Neural cell (in vitro differentiated cells): ENCODE measurements at regions not wholly inside any gene's neighbourhood (a gene's known extent, or its start where the extent isn't known, plus 50 kb on each side); places are given as distances from the start of the nearest gene placed in this dataset.

ENCODE experiments used
- H2AFZ ChIP-seq: fragments of 200-600, 300-800 bp; sonication (generic), shearing (Covaris generic); 2 replicates; pipeline ENCODE4 v1.6.0; 2014; ENCODE audit warnings: low read depth, mild to moderate bottlenecking, antibody characterized with exemption, low read length, moderate library complexity
- H3F3A ChIP-seq: fragments of 200-600 bp; shearing (Covaris generic); 2 replicates; pipeline ENCODE4 v1.6.1; 2016; ENCODE audit warnings: mild to moderate bottlenecking, moderate library complexity, mixed read lengths, antibody characterized with exemption, low read length; ENCODE audit not compliant: insufficient read depth, poor library complexity, severe bottlenecking
- H3K27ac ChIP-seq: fragments of 200-600, 300-800 bp; sonication (generic), shearing (Covaris generic); 2 replicates; pipeline ENCODE4 v1.5.1; 2014; ENCODE audit warnings: mild to moderate bottlenecking, low read length, moderate library complexity
- H3K27me3 ChIP-seq: fragments of 300-800, 200-600 bp; sonication (generic), shearing (Covaris generic); 2 replicates; pipeline ENCODE4 v1.6.0; 2014; ENCODE audit warnings: mild to moderate bottlenecking, low read depth, low read length, moderate library complexity; ENCODE audit not compliant: insufficient read depth
- H3K36me3 ChIP-seq: fragments of 300-800, 200-600 bp; sonication (generic), shearing (Covaris generic); 2 replicates; pipeline ENCODE4 v1.5.1; 2014; ENCODE audit warnings: mild to moderate bottlenecking, antibody characterized with exemption, low read length, moderate library complexity; ENCODE audit not compliant: insufficient read depth
- H3K4me2 ChIP-seq: fragments of 300-800, 200-600 bp; sonication (generic), shearing (Covaris generic); 2 replicates; pipeline ENCODE4 v1.6.0; 2014; ENCODE audit warnings: mild to moderate bottlenecking, low read length
- H3K4me3 ChIP-seq: fragments of 300-800, 200-600 bp; sonication (generic), shearing (Covaris generic); 2 replicates; pipeline ENCODE4 v1.5.1; 2014; ENCODE audit warnings: mild to moderate bottlenecking, low read length, moderate library complexity
- H3K79me2 ChIP-seq: fragments of 200-600 bp; shearing (Covaris generic); replicated peaks from 2 replicates; pipeline ENCODE4 v1.6.0; 2014; ENCODE audit warnings: mild to moderate bottlenecking, low read length, moderate library complexity; ENCODE audit not compliant: insufficient read depth
- H3K9ac ChIP-seq: fragments of 300-800, 200-600 bp; sonication (generic), shearing (Covaris generic); 2 replicates; pipeline ENCODE4 v1.6.1; 2016; ENCODE audit warnings: mild to moderate bottlenecking, low read length, mixed read lengths
- H3K9me2 ChIP-seq: fragments of 200-600 bp; shearing (Covaris generic); 2 replicates; pipeline ENCODE4 v1.6.1; 2016; ENCODE audit warnings: mild to moderate bottlenecking, low read length, mixed read lengths; ENCODE audit not compliant: insufficient read depth
- H3K9me3 ChIP-seq: fragments of 200-600, 300-800 bp; sonication (generic), shearing (Covaris generic); 2 replicates; pipeline ENCODE4 v1.6.1; 2016; ENCODE audit warnings: mild to moderate bottlenecking, mixed run types, low read length, moderate library complexity, mixed read lengths
- H4K20me1 ChIP-seq: fragments of 200-600 bp; shearing (Covaris generic); 2 replicates; pipeline ENCODE4 v1.6.1; 2016; ENCODE audit warnings: mild to moderate bottlenecking, mixed run types; ENCODE audit not compliant: insufficient read depth
- EP300 ChIP-seq: fragments of 450-650 bp; conservative IDR thresholded peaks from 2 replicates; pipeline ENCODE4 v1.6.1; 2014; ENCODE audit warnings: antibody characterized with exemption, mild to moderate bottlenecking, moderate library complexity; ENCODE audit not compliant: poor library complexity, severe bottlenecking
- EZH2 ChIP-seq: fragments of 200-600, 300-800 bp; shearing (Covaris generic), sonication (generic); IDR thresholded peaks from 2 replicates; pipeline ENCODE4 v1.6.1; 2014; ENCODE audit warnings: antibody characterized with exemption, low read length, borderline replicate concordance, mild to moderate bottlenecking; ENCODE audit not compliant: insufficient read depth, poor library complexity, severe bottlenecking
- MXI1 ChIP-seq: fragments of 450-650 bp; conservative IDR thresholded peaks from 2 replicates; pipeline ENCODE4 v1.6.1; 2014; ENCODE audit warnings: antibody characterized with exemption, mild to moderate bottlenecking; ENCODE audit not compliant: poor library complexity, severe bottlenecking
- POLR2AphosphoS5 ChIP-seq: IDR thresholded peaks from 2 replicates; pipeline ENCODE4 v1.6.1; 2012
- RAD21 ChIP-seq: fragments of 450-650 bp; conservative IDR thresholded peaks from 2 replicates; pipeline ENCODE4 v1.6.1; 2014; ENCODE audit warnings: antibody characterized with exemption, mild to moderate bottlenecking, moderate library complexity
- SMC3 ChIP-seq: fragments of 450-650 bp; conservative IDR thresholded peaks from 2 replicates; pipeline ENCODE4 v1.6.1; 2014; ENCODE audit warnings: antibody characterized with exemption, mild to moderate bottlenecking, moderate library complexity; ENCODE audit not compliant: poor library complexity
- TAF1 ChIP-seq: IDR thresholded peaks from 2 replicates; pipeline ENCODE4 v1.6.1; 2012; ENCODE audit warnings: low read depth
- TF ChIP-seq, protein P1 (sequence below): fragments of 450-650 bp; IDR thresholded peaks from 2 replicates; pipeline ENCODE4 v1.5.1; 2014; ENCODE audit warnings: antibody characterized with exemption, mild to moderate bottlenecking, moderate library complexity; ENCODE audit not compliant: poor library complexity, severe bottlenecking
- TF ChIP-seq, protein P2 (sequence below): IDR thresholded peaks from 2 replicates; pipeline ENCODE4 v1.6.1; 2012; ENCODE audit warnings: borderline replicate concordance

DNA sequence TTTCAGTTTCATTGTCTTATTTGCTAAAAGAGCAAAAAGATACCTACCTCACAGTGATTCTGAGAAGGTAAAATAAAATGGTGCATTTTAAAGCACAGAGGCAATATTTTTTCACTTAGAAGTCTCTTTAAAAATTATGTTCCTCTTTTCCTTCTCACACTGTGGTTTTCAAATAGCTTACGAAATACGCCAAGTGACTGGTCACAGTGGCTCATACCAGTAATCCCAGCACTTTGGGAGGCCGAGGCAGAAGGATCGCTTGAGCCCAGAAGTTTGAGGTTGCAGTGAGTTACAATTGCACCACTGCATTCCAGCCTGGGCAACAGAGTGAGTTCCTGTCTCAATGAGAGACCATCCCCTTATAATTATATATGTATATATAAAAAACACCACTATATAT is 372.6 kb downstream of the FBXO8 start:
- Histone ChIP-seq H3K27me3 (no peaks in the 10 kb centered on the region), H3K4me2 (no peak overlapping the region), H3K9me2 (no peaks in the 10 kb centered on the region), H3F3A (no peaks in the 10 kb centered on the region), H3K9me3 (no peaks in the 10 kb centered on the region), H3K79me2 (no peaks in the 10 kb centered on the region), H3K36me3 (no peaks in the 10 kb centered on the region), H3K4me3 (no peak overlapping the region), H4K20me1 (no peaks in the 10 kb centered on the region), H3K9ac (no peak overlapping the region), H3K27ac (no peak overlapping the region), H2AFZ (no peak overlapping the region)
- TF ChIP-seq RAD21 = no peak
- TF ChIP-seq, protein P1, sequence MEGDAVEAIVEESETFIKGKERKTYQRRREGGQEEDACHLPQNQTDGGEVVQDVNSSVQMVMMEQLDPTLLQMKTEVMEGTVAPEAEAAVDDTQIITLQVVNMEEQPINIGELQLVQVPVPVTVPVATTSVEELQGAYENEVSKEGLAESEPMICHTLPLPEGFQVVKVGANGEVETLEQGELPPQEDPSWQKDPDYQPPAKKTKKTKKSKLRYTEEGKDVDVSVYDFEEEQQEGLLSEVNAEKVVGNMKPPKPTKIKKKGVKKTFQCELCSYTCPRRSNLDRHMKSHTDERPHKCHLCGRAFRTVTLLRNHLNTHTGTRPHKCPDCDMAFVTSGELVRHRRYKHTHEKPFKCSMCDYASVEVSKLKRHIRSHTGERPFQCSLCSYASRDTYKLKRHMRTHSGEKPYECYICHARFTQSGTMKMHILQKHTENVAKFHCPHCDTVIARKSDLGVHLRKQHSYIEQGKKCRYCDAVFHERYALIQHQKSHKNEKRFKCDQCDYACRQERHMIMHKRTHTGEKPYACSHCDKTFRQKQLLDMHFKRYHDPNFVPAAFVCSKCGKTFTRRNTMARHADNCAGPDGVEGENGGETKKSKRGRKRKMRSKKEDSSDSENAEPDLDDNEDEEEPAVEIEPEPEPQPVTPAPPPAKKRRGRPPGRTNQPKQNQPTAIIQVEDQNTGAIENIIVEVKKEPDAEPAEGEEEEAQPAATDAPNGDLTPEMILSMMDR = no peak
- no peak for TF ChIP-seq POLR2AphosphoS5
- TF ChIP-seq, protein P2, sequence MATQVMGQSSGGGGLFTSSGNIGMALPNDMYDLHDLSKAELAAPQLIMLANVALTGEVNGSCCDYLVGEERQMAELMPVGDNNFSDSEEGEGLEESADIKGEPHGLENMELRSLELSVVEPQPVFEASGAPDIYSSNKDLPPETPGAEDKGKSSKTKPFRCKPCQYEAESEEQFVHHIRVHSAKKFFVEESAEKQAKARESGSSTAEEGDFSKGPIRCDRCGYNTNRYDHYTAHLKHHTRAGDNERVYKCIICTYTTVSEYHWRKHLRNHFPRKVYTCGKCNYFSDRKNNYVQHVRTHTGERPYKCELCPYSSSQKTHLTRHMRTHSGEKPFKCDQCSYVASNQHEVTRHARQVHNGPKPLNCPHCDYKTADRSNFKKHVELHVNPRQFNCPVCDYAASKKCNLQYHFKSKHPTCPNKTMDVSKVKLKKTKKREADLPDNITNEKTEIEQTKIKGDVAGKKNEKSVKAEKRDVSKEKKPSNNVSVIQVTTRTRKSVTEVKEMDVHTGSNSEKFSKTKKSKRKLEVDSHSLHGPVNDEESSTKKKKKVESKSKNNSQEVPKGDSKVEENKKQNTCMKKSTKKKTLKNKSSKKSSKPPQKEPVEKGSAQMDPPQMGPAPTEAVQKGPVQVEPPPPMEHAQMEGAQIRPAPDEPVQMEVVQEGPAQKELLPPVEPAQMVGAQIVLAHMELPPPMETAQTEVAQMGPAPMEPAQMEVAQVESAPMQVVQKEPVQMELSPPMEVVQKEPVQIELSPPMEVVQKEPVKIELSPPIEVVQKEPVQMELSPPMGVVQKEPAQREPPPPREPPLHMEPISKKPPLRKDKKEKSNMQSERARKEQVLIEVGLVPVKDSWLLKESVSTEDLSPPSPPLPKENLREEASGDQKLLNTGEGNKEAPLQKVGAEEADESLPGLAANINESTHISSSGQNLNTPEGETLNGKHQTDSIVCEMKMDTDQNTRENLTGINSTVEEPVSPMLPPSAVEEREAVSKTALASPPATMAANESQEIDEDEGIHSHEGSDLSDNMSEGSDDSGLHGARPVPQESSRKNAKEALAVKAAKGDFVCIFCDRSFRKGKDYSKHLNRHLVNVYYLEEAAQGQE = no peak
- TF ChIP-seq SMC3 = no peak
- no peak for TF ChIP-seq EZH2
- TF ChIP-seq EP300 = no peak
- no peak for TF ChIP-seq TAF1
- no peak for TF ChIP-seq MXI1

DNA sequence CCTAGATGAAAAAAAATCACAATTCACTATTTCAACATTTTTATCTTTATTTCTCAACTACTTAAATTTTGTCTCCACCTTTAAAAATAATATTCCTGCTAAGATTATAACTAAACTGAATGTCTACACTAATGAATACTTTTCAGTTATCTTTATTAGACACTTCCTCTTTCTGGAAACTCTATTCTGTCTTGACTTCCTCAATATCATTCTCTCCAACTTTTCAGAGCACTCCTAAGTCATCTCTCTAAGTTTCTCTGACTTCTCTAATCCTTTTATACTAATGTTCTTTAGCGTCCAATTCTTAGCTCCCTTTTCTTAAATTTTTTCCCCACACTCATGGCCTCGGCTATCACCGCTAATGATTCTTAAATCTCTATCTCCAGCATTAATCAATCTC is 374.2 kb downstream of the FBXO8 start:
- H3K36me3 ChIP-seq = no peaks in the 10 kb centered on the region
- no peaks in the 10 kb centered on the region for H3K27me3 ChIP-seq
- H3K79me2 ChIP-seq = no peaks in the 10 kb centered on the region
- no peak overlapping the region for H3K4me2 ChIP-seq
- H3K9me2 ChIP-seq = no peaks in the 10 kb centered on the region
- H3K9me3 ChIP-seq = no peaks in the 10 kb centered on the region
- no peak overlapping the region for H3K4me3 ChIP-seq
- TF ChIP-seq SMC3 (no peak), EP300 (no peak), TAF1 (no peak)
- TF ChIP-seq, protein P1 = no peak
- TF ChIP-seq, protein P2 = no peak
- H4K20me1 ChIP-seq = no peaks in the 10 kb centered on the region
- H3F3A ChIP-seq = no peaks in the 10 kb centered on the region
- no peak overlapping the region for H2AFZ ChIP-seq
- H3K27ac ChIP-seq = no peak overlapping the region
- H3K9ac ChIP-seq = no peak overlapping the region
